Common myeloid progenitor, CD34-positive (primary cell): ENCODE measurements at regions not wholly inside any gene's neighbourhood (a gene's known extent, or its start where the extent isn't known, plus 50 kb on each side); places are given as distances from the start of the nearest gene placed in this dataset.
"Not testable (repeated sequence)": the region's sequence is repeated elsewhere in the genome, so short reads cannot be mapped to it uniquely, and the experiment has no call there.

Source experiments
- CTCF ChIA-PET: fragments of 350-600 bp; sonication (Branson Sonifier 250); formaldehyde crosslinking; loops from one replicate; lab custom pipeline; 2021; ENCODE audit warnings: antibody characterized with exemption; lab: Charles Lee
- POLR2A ChIA-PET: fragments of 350-600 bp; sonication (Branson Sonifier 250); formaldehyde crosslinking; loops from one replicate; lab custom pipeline; 2021; ENCODE audit warnings: antibody characterized with exemption; lab: Charles Lee
- DNase-seq, 3 donors: peaks; one replicate each; pipeline versions ENCODE4 v3.0.0 to v3.0.0-alpha.2; 2013
- H3K27ac ChIP-seq, 2 experiments: 1 replicate in 1 of 2; 2 replicates in 1 of 2; pipeline ENCODE4 v1.7.0; 2013; ENCODE audit warnings: inconsistent platforms in 2 of 2, low read length in 2 of 2, mild to moderate bottlenecking in 2 of 2, low read depth in 1 of 2, moderate library complexity in 1 of 2; ENCODE audit not compliant: severe bottlenecking in 2 of 2, insufficient read depth in 1 of 2, poor library complexity in 1 of 2
- H3K27me3 ChIP-seq, 5 experiments: replicated peaks in 2 of 5; 1 replicate in 3 of 5; 2 replicates in 2 of 5; pipeline versions ENCODE4 v1.6.1 to v1.7.0; 2013; ENCODE audit warnings: low read length in 4 of 5, mild to moderate bottlenecking in 2 of 5, moderate library complexity in 2 of 5, inconsistent platforms in 1 of 5; ENCODE audit not compliant: insufficient read depth in 5 of 5, control insufficient read depth in 4 of 5
- H3K36me3 ChIP-seq, 4 experiments: 1 replicate in 2 of 4; 2 replicates in 2 of 4; pipeline versions ENCODE4 v1.6.1 to v1.7.0; 2013; ENCODE audit warnings: low read length in 3 of 4, control low read depth in 1 of 4, mild to moderate bottlenecking in 1 of 4; ENCODE audit not compliant: control insufficient read depth in 4 of 4, insufficient read depth in 4 of 4
- H3K4me1 ChIP-seq, 4 experiments: 1 replicate in 3 of 4; 2 replicates in 1 of 4; pipeline versions ENCODE4 v1.6.1 to v1.7.1; 2013; ENCODE audit warnings: low read length in 3 of 4, mild to moderate bottlenecking in 3 of 4, control low read depth in 1 of 4, inconsistent platforms in 1 of 4, moderate library complexity in 1 of 4; ENCODE audit not compliant: control insufficient read depth in 4 of 4, insufficient read depth in 4 of 4; ENCODE audit errors: control extremely low read depth in 1 of 4
- H3K4me3 ChIP-seq, 7 experiments: 1 replicate in 4 of 7; 2 replicates in 3 of 7; pipeline versions ENCODE4 v1.5.1 to v1.7.0; 2013; ENCODE audit warnings: mild to moderate bottlenecking in 7 of 7, low read length in 6 of 7, moderate library complexity in 6 of 7, inconsistent platforms in 2 of 7, low read depth in 2 of 7, control low read depth in 1 of 7; ENCODE audit not compliant: insufficient read depth in 4 of 7, control insufficient read depth in 1 of 7; ENCODE audit errors: extremely low read depth in 1 of 7
- H3K9me3 ChIP-seq, 5 experiments: 1 replicate in 4 of 5; 2 replicates in 1 of 5; pipeline versions ENCODE4 v1.6.1 to v1.7.1; 2013; ENCODE audit warnings: low read length in 4 of 5, mild to moderate bottlenecking in 2 of 5, inconsistent platforms in 1 of 5, low read depth in 1 of 5, moderate library complexity in 1 of 5; ENCODE audit not compliant: control insufficient read depth in 4 of 5, insufficient read depth in 2 of 5; ENCODE audit errors: control extremely low read depth in 1 of 5
- WGBS: methylation state at CpG from one replicate; pipeline ENCODE4 v1.1.5; 2013; ENCODE audit not compliant: insufficient coverage; 5-methylcytosine and 5-hydroxymethylcytosine counted together

- H3K27me3 ChIP-seq = no peaks in the 10 kb centered on the region
- WGBS = no CpG with 5 or more reads among the region's 1 CpG
- H3K36me3 ChIP-seq = no peaks in the 10 kb centered on the region
- POLR2A ChIA-PET = no interaction called here
- no peak overlapping the region for H3K27ac ChIP-seq
- no peak for DNase-seq
- H3K4me1 ChIP-seq = no peaks in the 10 kb centered on the region
- H3K9me3 ChIP-seq = peaks cover 0 to 1% (median 0%) of the 10 kb centered on the region in 5 experiments
- CTCF ChIA-PET = no interaction called here
- H3K4me3 ChIP-seq = no peak overlapping the region
Observed at GRCh38 chr7:109696723-109697122, 1127.0 kb downstream of the DNAJB9 start.

- ChIA-PET POLR2A (no interaction called here), CTCF (no interaction called here)
- no peaks in the 10 kb centered on the region for H3K36me3 ChIP-seq
- no peaks in the 10 kb centered on the region for H3K4me1 ChIP-seq
- H3K27ac ChIP-seq = no peak overlapping the region
- H3K4me3 ChIP-seq = no peak overlapping the region
- H3K27me3 ChIP-seq = no peaks in the 10 kb centered on the region
- 100% methylated on average over 2 of the region's 3 CpGs for WGBS
- H3K9me3 ChIP-seq = peaks cover 0 to 1% (median 0%) of the 10 kb centered on the region in 5 experiments
- no peak for DNase-seq
Observed at GRCh38 chr7:109699661-109700060, 1130.0 kb downstream of the DNAJB9 start.

- POLR2A ChIA-PET = no interaction called here
- Histone ChIP-seq H3K4me1 (no peaks in the 10 kb centered on the region), H3K27me3 (no peaks in the 10 kb centered on the region), H3K36me3 (no peaks in the 10 kb centered on the region), H3K4me3 (no peak overlapping the region), H3K27ac (no peak overlapping the region), H3K9me3 (no peaks in the 10 kb centered on the region)
- no peak for DNase-seq
- CTCF ChIA-PET = no interaction called here
- 100% methylated on average over 1 of the region's 1 CpG for WGBS
Observed at GRCh38 chr7:109713366-109713765, 1143.7 kb downstream of the DNAJB9 start.

GRCh38 chr7:109719359-109719758, 1149.7 kb downstream of the DNAJB9 start:
- POLR2A ChIA-PET, H3K4me3 ChIP-seq, H3K36me3 ChIP-seq, CTCF ChIA-PET, H3K27me3 ChIP-seq, DNase-seq, H3K27ac ChIP-seq, H3K4me1 ChIP-seq, H3K9me3 ChIP-seq: not testable (repeated sequence)
- 76% methylated on average over 7 of the region's 8 CpGs for WGBS

- H3K9me3 ChIP-seq = no peaks in the 10 kb centered on the region
- no peak for DNase-seq
- no peaks in the 10 kb centered on the region for H3K27me3 ChIP-seq
- ChIA-PET POLR2A (no interaction called here), CTCF (no interaction called here)
- H3K27ac ChIP-seq = no peak overlapping the region
- H3K4me1 ChIP-seq = no peaks in the 10 kb centered on the region
- no peaks in the 10 kb centered on the region for H3K36me3 ChIP-seq
- no peak overlapping the region for H3K4me3 ChIP-seq
Observed at GRCh38 chr7:109734601-109735000, 1164.9 kb downstream of the DNAJB9 start.

- no peaks in the 10 kb centered on the region for H3K36me3 ChIP-seq
- ChIA-PET CTCF (no interaction called here), POLR2A (no interaction called here)
- no peak overlapping the region for H3K4me3 ChIP-seq
- H3K27ac ChIP-seq = no peak overlapping the region
- no peak for DNase-seq
- 96% methylated on average over 4 of the region's 5 CpGs for WGBS
- H3K4me1 ChIP-seq = no peaks in the 10 kb centered on the region
- no peaks in the 10 kb centered on the region for H3K27me3 ChIP-seq
- no peaks in the 10 kb centered on the region for H3K9me3 ChIP-seq
Observed at GRCh38 chr7:109735881-109736280, 1166.2 kb downstream of the DNAJB9 start.

GRCh38 chr7:109745677-109746410, 1176.2 kb downstream of the DNAJB9 start:
- DNase-seq = no peak
- ChIA-PET POLR2A (no interaction called here), CTCF (no interaction called here)
- Histone ChIP-seq H3K4me1 (no peaks in the 10 kb centered on the region), H3K36me3 (no peaks in the 10 kb centered on the region), H3K9me3 (no peaks in the 10 kb centered on the region), H3K27ac (no peak overlapping the region), H3K27me3 (no peaks in the 10 kb centered on the region), H3K4me3 (no peak overlapping the region)
- 90% methylated on average over 2 of the region's 4 CpGs for WGBS
